ENCODE measurements at regions not wholly inside any gene's neighbourhood (a gene's known extent, or its start where the extent isn't known, plus 50 kb on each side); places are given as distances from the start of the nearest gene placed in this dataset.

DNA sequence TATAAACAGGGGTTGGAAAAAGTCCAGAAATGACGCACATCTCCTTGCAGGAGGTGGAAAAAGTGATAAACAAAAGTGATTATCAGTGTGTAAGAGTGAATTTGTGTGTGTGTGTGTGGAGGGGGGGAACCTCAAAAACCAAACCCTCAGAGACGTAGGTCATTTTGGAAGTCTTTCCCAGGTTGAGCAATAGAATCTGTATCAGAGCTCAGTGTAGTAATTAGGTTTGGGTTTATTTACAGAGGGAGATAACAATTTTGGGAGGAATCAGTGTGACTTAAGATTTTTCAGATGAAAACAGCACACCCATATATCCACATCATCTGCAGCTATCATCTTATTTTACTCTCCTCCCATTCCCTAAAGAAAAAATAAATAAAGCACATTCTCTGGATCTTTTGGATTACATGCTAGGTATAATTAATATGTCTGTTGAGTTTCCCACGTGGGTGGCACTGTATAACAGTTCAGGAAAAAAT is 406.4 kb downstream of the FGF9 start:
- TF ChIP-seq, protein P1, sequence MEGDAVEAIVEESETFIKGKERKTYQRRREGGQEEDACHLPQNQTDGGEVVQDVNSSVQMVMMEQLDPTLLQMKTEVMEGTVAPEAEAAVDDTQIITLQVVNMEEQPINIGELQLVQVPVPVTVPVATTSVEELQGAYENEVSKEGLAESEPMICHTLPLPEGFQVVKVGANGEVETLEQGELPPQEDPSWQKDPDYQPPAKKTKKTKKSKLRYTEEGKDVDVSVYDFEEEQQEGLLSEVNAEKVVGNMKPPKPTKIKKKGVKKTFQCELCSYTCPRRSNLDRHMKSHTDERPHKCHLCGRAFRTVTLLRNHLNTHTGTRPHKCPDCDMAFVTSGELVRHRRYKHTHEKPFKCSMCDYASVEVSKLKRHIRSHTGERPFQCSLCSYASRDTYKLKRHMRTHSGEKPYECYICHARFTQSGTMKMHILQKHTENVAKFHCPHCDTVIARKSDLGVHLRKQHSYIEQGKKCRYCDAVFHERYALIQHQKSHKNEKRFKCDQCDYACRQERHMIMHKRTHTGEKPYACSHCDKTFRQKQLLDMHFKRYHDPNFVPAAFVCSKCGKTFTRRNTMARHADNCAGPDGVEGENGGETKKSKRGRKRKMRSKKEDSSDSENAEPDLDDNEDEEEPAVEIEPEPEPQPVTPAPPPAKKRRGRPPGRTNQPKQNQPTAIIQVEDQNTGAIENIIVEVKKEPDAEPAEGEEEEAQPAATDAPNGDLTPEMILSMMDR (tag by site-specific recombination; IDR thresholded peaks at IDR 0.05), result no peak
- TF ChIP-seq ZNF76 (tag by site-specific recombination; IDR thresholded peaks at IDR 0.05; ENCODE audit: borderline replicate concordance, low read depth) (no peak), ZNF629 (tag by site-specific recombination; IDR thresholded peaks at IDR 0.05) (peak; percentile 37; the same call in 1 of the 2 replicates)
